ENCODE measurements at regions not wholly inside any gene's neighbourhood (a gene's known extent, or its start where the extent isn't known, plus 50 kb on each side); places are given as distances from the start of the nearest gene placed in this dataset.

- no peak for TF ChIP-seq CTCF (IDR thresholded peaks at IDR 0.05)
- Histone ChIP-seq H3K36me3 (no peaks in the 10 kb centered on the region), H3K4me1 (no peaks in the 10 kb centered on the region), H3K27ac (no peak overlapping the region), H3K4me3 (no peak overlapping the region), H3K27me3 (no peaks in the 10 kb centered on the region), H3K9me3 (no peaks in the 10 kb centered on the region)
- no peak for DNase-seq (ENCODE audit: low spot score)
These were observed 321.5 kb upstream of the JARID2 start for GRCh38 chr6:14924126-14925024.

GRCh38 chr6:14925025-14925698 lies 320.7 kb upstream of the JARID2 start:
- H3K27me3 ChIP-seq: no peaks in the 10 kb centered on the region
- H3K27ac ChIP-seq: no peak overlapping the region
- H3K36me3 ChIP-seq: no peaks in the 10 kb centered on the region
- no peak overlapping the region for H3K4me3 ChIP-seq
- no peaks in the 10 kb centered on the region for H3K4me1 ChIP-seq
- no peaks in the 10 kb centered on the region for H3K9me3 ChIP-seq
- TF ChIP-seq CTCF (IDR thresholded peaks at IDR 0.05): no peak
- DNase-seq (ENCODE audit: low spot score): no peak

- H3K4me3 ChIP-seq: no peak overlapping the region
- H3K27ac ChIP-seq: no peak overlapping the region
- TF ChIP-seq CTCF (IDR thresholded peaks at IDR 0.05): no peak
These were observed 320.2 kb upstream of the JARID2 start for GRCh38 chr6:14925699-14926026.

DNA sequence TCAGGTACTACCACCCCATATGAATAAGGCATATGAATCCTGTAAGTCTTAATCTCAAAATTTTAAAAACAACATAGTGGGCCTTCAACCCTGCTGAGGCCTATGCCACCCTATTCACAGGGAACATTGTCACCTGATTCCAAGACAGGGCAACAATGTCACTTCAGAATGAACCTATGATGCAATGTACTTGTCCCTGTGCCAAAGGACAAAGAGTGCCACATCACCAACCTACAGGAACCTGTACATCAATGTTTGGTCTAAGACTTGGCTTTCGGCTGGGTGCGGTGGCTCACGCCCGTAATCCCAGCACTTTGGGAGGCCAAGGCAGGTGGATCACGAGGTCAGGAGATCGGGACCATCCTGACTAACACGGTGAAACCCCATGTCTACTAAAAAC lies 318.5 kb upstream of the JARID2 start:
- no peaks in the 10 kb centered on the region for H3K27me3 ChIP-seq
- no peaks in the 10 kb centered on the region for H3K9me3 ChIP-seq
- no peaks in the 10 kb centered on the region for H3K36me3 ChIP-seq
- H3K27ac ChIP-seq: no peak overlapping the region
- no peak for TF ChIP-seq CTCF (IDR thresholded peaks at IDR 0.05)
- DNase-seq (ENCODE audit: low spot score): no peak
- H3K4me3 ChIP-seq: no peak overlapping the region
- peaks cover 0 to 1% of the 10 kb centered on the region in 2 donors for H3K4me1 ChIP-seq

More at GRCh38 chr6:14925699-14926026, 320.2 kb upstream of the JARID2 start:
- DNase-seq (ENCODE audit: low spot score): no peak
- H3K27me3 ChIP-seq: no peaks in the 10 kb centered on the region
- H3K4me1 ChIP-seq: no peaks in the 10 kb centered on the region
- no peaks in the 10 kb centered on the region for H3K36me3 ChIP-seq
- no peaks in the 10 kb centered on the region for H3K9me3 ChIP-seq

DNA sequence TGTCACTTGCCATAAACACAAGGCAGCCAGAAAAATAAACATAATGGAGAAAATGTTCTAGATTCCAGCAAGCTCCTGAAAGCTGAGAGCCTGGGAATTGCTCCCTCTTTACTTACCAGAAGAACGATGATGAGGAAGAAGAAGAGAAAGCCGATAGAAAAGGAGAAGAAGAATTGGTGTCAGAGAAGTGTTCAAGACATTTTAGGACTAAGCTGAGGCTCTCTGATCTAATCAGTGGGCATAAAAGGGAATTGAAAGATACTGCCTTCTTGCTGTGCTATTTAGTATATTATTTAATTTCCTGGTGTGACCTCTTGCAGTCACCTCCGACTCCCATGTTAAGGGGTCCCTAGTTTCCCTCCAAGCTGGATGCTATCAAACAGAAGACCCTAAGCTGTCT lies 316.6 kb upstream of the JARID2 start:
- DNase-seq (ENCODE audit: low spot score): no peak
- Histone ChIP-seq H3K4me3 (no peak overlapping the region), H3K27me3 (no peaks in the 10 kb centered on the region), H3K27ac (no peak overlapping the region), H3K36me3 (no peaks in the 10 kb centered on the region), H3K4me1 (peaks cover 0 to 7% of the 10 kb centered on the region in 2 donors), H3K9me3 (no peaks in the 10 kb centered on the region)
- TF ChIP-seq CTCF (IDR thresholded peaks at IDR 0.05): no peak

Data from right atrium auricular region (tissue), 2 donors.